ENCODE measurements at regions not wholly inside any gene's neighbourhood (a gene's known extent, or its start where the extent isn't known, plus 50 kb on each side); places are given as distances from the start of the nearest gene placed in this dataset.

DNA sequence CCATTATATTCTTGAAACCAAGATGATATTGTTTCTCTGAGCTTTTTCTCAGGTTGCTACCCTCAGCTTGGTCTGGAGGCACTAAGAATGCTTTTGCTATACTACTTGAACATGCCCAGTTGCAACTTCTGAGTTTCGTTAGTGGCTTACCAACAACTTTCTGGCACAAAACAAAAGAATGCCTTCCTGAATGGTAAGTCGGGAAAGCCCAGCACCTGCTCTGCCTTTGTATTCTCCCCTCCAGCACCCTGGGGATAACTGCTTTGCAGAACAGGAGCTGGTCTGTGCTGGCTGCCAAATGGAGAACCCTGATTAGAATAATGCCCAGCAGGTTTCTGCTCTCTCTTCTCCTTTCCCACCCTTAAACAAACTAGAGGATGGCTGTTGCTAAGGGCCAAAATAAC lies 149.3 kb downstream of the TGFB2 start:
- H3K4me1 Mint-ChIP-seq (ENCODE audit: low read depth): no peaks in the 10 kb centered on the region
- ATAC-seq (no peak), DNase-seq (no peak)
- H3K9me3 Mint-ChIP-seq: no peaks in the 10 kb centered on the region
- no peaks in the 10 kb centered on the region for H3K36me3 Mint-ChIP-seq (ENCODE audit: insufficient read depth)
- H3K27me3 Mint-ChIP-seq (ENCODE audit: low read depth): peaks cover 4% of the 10 kb centered on the region
- H3K4me3 Mint-ChIP-seq: no peak overlapping the region

DNA sequence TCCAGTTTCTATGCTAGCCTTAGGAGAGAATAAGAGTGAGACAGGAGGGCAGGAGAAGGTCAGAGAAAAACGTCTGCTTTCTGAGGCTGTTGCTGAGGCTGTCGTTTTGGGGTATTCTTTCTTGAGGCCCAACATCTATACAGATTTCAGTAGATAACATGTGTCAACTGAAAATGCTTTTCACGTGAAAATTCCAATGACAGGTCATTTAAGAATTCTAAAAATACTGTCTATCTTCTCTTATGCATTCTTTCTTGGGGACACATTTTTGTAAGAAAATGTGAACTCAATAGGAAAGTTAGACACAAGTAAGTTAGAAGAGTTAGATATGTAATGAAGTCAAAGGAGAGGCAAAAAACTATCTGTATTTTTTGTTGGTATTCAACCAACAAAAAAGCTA lies 150.8 kb downstream of the TGFB2 start:
- DNase-seq (no peak), ATAC-seq (no peak)
- no peaks in the 10 kb centered on the region for H3K4me1 Mint-ChIP-seq (ENCODE audit: low read depth)
- no peak overlapping the region for H3K4me3 Mint-ChIP-seq
- no peaks in the 10 kb centered on the region for H3K9me3 Mint-ChIP-seq
- H3K36me3 Mint-ChIP-seq (ENCODE audit: insufficient read depth): no peaks in the 10 kb centered on the region
- H3K27me3 Mint-ChIP-seq (ENCODE audit: low read depth): peaks cover 4% of the 10 kb centered on the region

DNA sequence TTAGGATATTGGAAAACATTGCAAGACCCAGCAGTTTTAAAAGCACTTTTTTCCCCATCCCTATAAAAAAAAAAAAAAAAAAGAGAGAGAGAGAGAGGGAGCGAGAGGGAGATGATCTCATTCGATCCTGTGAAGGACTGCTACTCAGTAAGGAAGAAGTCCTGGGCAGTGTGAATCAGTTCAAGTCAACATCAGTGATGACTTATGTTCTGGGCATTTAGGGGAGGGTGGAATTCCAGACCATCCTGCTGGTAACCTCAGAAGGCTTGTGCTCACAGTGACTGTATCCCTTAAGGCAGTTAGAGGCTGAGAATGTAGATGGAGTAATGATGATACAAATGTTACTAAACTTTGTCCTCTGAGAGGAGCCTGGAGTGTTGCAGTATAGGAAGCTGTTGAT lies 151.4 kb downstream of the TGFB2 start:
- Mint-ChIP-seq H3K9me3 (no peaks in the 10 kb centered on the region), H3K4me3 (no peak overlapping the region), H3K36me3 (ENCODE audit: insufficient read depth) (no peaks in the 10 kb centered on the region), H3K4me1 (ENCODE audit: low read depth) (no peaks in the 10 kb centered on the region), H3K27me3 (ENCODE audit: low read depth) (peaks cover 4% of the 10 kb centered on the region)
- no peak for DNase-seq
- ATAC-seq: no peak

GRCh38 chr1:218498056-218498938 lies 153.2 kb downstream of the TGFB2 start:
- H3K4me1 Mint-ChIP-seq (ENCODE audit: low read depth): no peaks in the 10 kb centered on the region
- no peaks in the 10 kb centered on the region for H3K9me3 Mint-ChIP-seq
- ATAC-seq (no peak), DNase-seq (no peak)
- no peaks in the 10 kb centered on the region for H3K27me3 Mint-ChIP-seq (ENCODE audit: low read depth)
- no peak overlapping the region for H3K4me3 Mint-ChIP-seq
- no peaks in the 10 kb centered on the region for H3K36me3 Mint-ChIP-seq (ENCODE audit: insufficient read depth)

- H3K9me3 Mint-ChIP-seq: no peaks in the 10 kb centered on the region
These were observed 154.0 kb downstream of the TGFB2 start for GRCh38 chr1:218499011-218499691.

GRCh38 chr1:218499911-218500310 lies 154.8 kb downstream of the TGFB2 start:
- no peak for ATAC-seq
- H3K27me3 Mint-ChIP-seq (ENCODE audit: low read depth): no peaks in the 10 kb centered on the region
- no peak overlapping the region for H3K4me3 Mint-ChIP-seq

More at GRCh38 chr1:218499011-218499691, 154.0 kb downstream of the TGFB2 start:
- H3K36me3 Mint-ChIP-seq (ENCODE audit: insufficient read depth): no peaks in the 10 kb centered on the region
- no peaks in the 10 kb centered on the region for H3K27me3 Mint-ChIP-seq (ENCODE audit: low read depth)
- DNase-seq: no peak
- no peaks in the 10 kb centered on the region for H3K4me1 Mint-ChIP-seq (ENCODE audit: low read depth)
- no peak for ATAC-seq
- no peak overlapping the region for H3K4me3 Mint-ChIP-seq

DNA sequence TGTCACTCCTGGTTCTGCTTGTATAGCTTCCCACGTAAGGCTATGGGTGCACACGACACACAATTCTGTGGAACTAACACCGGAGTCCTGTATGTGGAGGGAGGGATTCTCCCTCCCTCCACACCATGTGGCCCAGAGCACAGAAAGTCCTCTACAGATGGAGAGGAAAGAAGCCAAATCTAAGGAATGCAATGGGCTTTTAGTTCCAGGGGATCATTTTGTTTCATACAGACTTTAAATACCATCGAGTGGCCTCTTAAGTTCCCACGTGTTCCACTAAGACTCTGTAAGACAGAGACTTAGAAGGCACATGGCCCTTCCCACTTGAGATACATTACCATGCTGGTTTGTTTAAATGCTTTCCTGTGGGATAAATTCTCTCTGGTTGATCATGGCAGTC lies 156.0 kb downstream of the TGFB2 start:
- Mint-ChIP-seq H3K27me3 (ENCODE audit: low read depth) (no peaks in the 10 kb centered on the region), H3K36me3 (ENCODE audit: insufficient read depth) (no peaks in the 10 kb centered on the region), H3K9me3 (no peaks in the 10 kb centered on the region), H3K4me1 (ENCODE audit: low read depth) (no peaks in the 10 kb centered on the region), H3K4me3 (no peak overlapping the region)
- DNase-seq (no peak), ATAC-seq (no peak)

More at GRCh38 chr1:218499911-218500310, 154.8 kb downstream of the TGFB2 start:
- DNase-seq: no peak
- H3K9me3 Mint-ChIP-seq: no peaks in the 10 kb centered on the region
- H3K4me1 Mint-ChIP-seq (ENCODE audit: low read depth): no peaks in the 10 kb centered on the region
- H3K36me3 Mint-ChIP-seq (ENCODE audit: insufficient read depth): no peaks in the 10 kb centered on the region

GRCh38 chr1:218502383-218502782 lies 157.2 kb downstream of the TGFB2 start:
- H3K27me3 Mint-ChIP-seq (ENCODE audit: low read depth): peaks cover 2% of the 10 kb centered on the region
- no peaks in the 10 kb centered on the region for H3K4me1 Mint-ChIP-seq (ENCODE audit: low read depth)
- peaks cover 11% of the 10 kb centered on the region for H3K9me3 Mint-ChIP-seq
- no peak for DNase-seq
- no peaks in the 10 kb centered on the region for H3K36me3 Mint-ChIP-seq (ENCODE audit: insufficient read depth)
- H3K4me3 Mint-ChIP-seq: no peak overlapping the region
- no peak for ATAC-seq

- DNase-seq (no peak), ATAC-seq (no peak)
- Mint-ChIP-seq H3K9me3 (peaks cover 14% of the 10 kb centered on the region), H3K4me3 (no peak overlapping the region), H3K36me3 (ENCODE audit: insufficient read depth) (no peaks in the 10 kb centered on the region), H3K4me1 (ENCODE audit: low read depth) (no peaks in the 10 kb centered on the region), H3K27me3 (ENCODE audit: low read depth) (peaks cover 2% of the 10 kb centered on the region)
These were observed 158.0 kb downstream of the TGFB2 start for GRCh38 chr1:218503102-218503501.

DNA sequence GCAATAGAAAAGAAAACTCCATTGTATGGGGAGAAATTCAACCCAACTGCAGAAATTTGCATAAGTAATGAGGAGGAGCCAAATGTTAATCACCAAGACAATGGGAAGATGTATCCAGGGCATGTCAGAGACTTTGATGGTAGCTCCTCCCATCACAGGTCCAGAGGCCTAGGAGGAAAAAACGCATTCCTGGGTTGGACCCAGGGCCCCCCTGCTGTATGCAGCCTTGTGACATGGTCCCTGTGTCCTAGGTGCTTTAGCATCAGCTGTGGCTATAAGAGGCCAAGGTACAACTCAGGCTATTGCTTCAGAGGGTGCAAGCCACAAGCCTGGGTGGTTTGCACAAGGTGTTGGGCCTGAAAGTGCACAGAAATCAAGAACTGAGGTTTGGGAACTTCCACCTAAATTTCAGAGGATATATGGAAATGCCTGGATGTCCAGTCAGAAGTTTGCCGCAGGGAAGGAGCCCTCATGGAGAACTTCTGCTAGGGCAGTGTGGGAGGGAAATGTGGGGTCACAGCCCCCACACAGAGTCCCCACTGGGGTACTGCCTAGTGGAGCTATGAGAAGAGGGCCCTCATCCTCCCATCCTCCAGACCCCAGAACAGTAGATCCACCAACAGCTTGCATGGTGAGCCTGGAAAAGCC lies 162.3 kb downstream of the TGFB2 start:
- H3K27me3 Mint-ChIP-seq (ENCODE audit: low read depth): peaks cover 2% of the 10 kb centered on the region
- H3K4me3 Mint-ChIP-seq: no peak overlapping the region
- ATAC-seq (no peak), DNase-seq (no peak)
- peaks cover 16% of the 10 kb centered on the region for H3K9me3 Mint-ChIP-seq
- no peaks in the 10 kb centered on the region for H3K36me3 Mint-ChIP-seq (ENCODE audit: insufficient read depth)
- no peaks in the 10 kb centered on the region for H3K4me1 Mint-ChIP-seq (ENCODE audit: low read depth)

DNA sequence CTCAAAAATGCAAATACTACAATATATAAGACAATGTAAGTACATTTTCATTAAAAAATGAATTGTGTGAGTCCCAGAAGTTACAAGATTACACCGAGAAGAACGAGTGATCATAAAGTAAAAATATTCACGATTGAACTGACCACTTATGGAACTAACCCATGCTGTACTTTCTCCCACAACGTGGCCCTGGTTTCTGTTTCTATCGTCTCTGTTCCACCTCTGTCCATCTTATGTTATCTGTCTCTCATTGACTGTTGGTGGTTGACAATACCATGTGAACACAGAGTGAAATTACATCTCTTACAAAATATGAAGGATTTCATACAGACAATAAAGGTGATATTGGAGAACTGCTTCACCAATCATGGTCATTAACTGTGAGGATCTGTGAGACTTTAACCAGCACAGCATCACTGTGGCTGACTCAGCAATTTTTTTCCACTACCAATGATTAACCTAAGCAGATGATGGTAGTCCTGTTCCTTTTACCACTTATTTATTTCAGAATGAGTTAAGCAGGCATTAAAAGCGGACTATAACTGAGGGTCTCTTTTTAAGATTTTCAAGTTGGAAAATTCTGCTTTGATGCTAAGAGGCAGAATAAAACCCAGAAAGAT lies 165.1 kb downstream of the TGFB2 start:
- ATAC-seq (no peak), DNase-seq (no peak)
- peaks cover 19% of the 10 kb centered on the region for H3K9me3 Mint-ChIP-seq
- no peak overlapping the region for H3K4me3 Mint-ChIP-seq
- no peaks in the 10 kb centered on the region for H3K4me1 Mint-ChIP-seq (ENCODE audit: low read depth)
- H3K36me3 Mint-ChIP-seq (ENCODE audit: insufficient read depth): no peaks in the 10 kb centered on the region
- peaks cover 2% of the 10 kb centered on the region for H3K27me3 Mint-ChIP-seq (ENCODE audit: low read depth)

DNA sequence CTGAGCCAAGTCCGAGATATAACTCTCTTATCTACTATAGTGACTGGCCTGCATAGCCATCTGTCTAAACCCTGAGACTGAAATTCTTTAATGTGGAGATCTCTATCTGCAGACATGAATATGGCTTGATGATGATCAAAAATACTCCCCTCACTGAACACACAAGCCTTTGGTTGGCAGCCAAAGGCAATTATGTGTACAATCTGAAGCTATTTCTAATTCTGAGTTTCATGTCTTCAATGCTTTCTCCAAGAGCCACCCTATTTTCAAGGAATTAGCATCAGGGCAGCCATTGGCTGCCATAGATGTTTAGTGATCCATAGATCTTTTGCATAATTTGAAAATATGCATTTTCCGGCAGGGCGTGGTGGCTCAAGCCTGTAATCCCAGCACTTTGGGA lies 168.2 kb downstream of the TGFB2 start:
- Mint-ChIP-seq H3K36me3 (ENCODE audit: insufficient read depth) (no peaks in the 10 kb centered on the region), H3K9me3 (peaks cover 3% of the 10 kb centered on the region), H3K27me3 (ENCODE audit: low read depth) (peaks cover 4% of the 10 kb centered on the region), H3K4me1 (ENCODE audit: low read depth) (no peaks in the 10 kb centered on the region), H3K4me3 (no peak overlapping the region)
- DNase-seq (no peak), ATAC-seq (no peak)

GRCh38 chr1:218514689-218515088 lies 169.6 kb downstream of the TGFB2 start:
- Mint-ChIP-seq H3K4me3 (no peak overlapping the region), H3K36me3 (ENCODE audit: insufficient read depth) (no peaks in the 10 kb centered on the region), H3K4me1 (ENCODE audit: low read depth) (no peaks in the 10 kb centered on the region), H3K27me3 (ENCODE audit: low read depth) (peaks cover 4% of the 10 kb centered on the region), H3K9me3 (peaks cover 3% of the 10 kb centered on the region)
- DNase-seq (no peak), ATAC-seq (no peak)

GRCh38 chr1:218516526-218516925 lies 171.4 kb downstream of the TGFB2 start:
- no peaks in the 10 kb centered on the region for H3K36me3 Mint-ChIP-seq (ENCODE audit: insufficient read depth)
- ATAC-seq (no peak), DNase-seq (no peak)
- no peaks in the 10 kb centered on the region for H3K4me1 Mint-ChIP-seq (ENCODE audit: low read depth)
- peaks cover 8% of the 10 kb centered on the region for H3K27me3 Mint-ChIP-seq (ENCODE audit: low read depth)
- peaks cover 3% of the 10 kb centered on the region for H3K9me3 Mint-ChIP-seq
- H3K4me3 Mint-ChIP-seq: no peak overlapping the region
